ENCODE measurements at regions not wholly inside any gene's neighbourhood (a gene's known extent, or its start where the extent isn't known, plus 50 kb on each side); places are given as distances from the start of the nearest gene placed in this dataset.
"Not testable (repeated sequence)": the region's sequence is repeated elsewhere in the genome, so short reads cannot be mapped to it uniquely, and the experiment has no call there.

- H3K4me3 ChIP-seq (ENCODE audit: low read depth, low read length): no peak overlapping the region
- no peak for DNase-seq (ENCODE audit: low read depth)
Measured at GRCh38 chr1:189662190-189662589, 815.5 kb downstream of the BRINP3 start.

GRCh38 chr1:189669846-189670245 is 807.8 kb downstream of the BRINP3 start:
- H3K4me3 ChIP-seq (ENCODE audit: low read depth, low read length): no peak overlapping the region
- DNase-seq (ENCODE audit: low read depth): peak; percentile 31

- H3K4me3 ChIP-seq (ENCODE audit: low read depth, low read length): no peak overlapping the region
- DNase-seq (ENCODE audit: low read depth): no peak
Measured at GRCh38 chr1:189673217-189673616, 804.4 kb downstream of the BRINP3 start.

- DNase-seq (ENCODE audit: low read depth): no peak
- H3K4me3 ChIP-seq (ENCODE audit: low read depth, low read length): no peak overlapping the region
Measured at GRCh38 chr1:189675712-189676244, 801.9 kb downstream of the BRINP3 start.

GRCh38 chr1:189678779-189679178 is 798.9 kb downstream of the BRINP3 start:
- no peak for DNase-seq (ENCODE audit: low read depth)
- no peak overlapping the region for H3K4me3 ChIP-seq (ENCODE audit: low read depth, low read length)

GRCh38 chr1:189681252-189681919 is 796.3 kb downstream of the BRINP3 start:
- no peak overlapping the region for H3K4me3 ChIP-seq (ENCODE audit: low read depth, low read length)
- DNase-seq (ENCODE audit: low read depth): no peak

GRCh38 chr1:189682591-189682990 is 795.1 kb downstream of the BRINP3 start:
- DNase-seq (ENCODE audit: low read depth): no peak
- no peak overlapping the region for H3K4me3 ChIP-seq (ENCODE audit: low read depth, low read length)

GRCh38 chr1:189686288-189686687 is 791.4 kb downstream of the BRINP3 start:
- no peak for DNase-seq (ENCODE audit: low read depth)
- H3K4me3 ChIP-seq (ENCODE audit: low read depth, low read length): no peak overlapping the region

- no peak for DNase-seq (ENCODE audit: low read depth)
- no peak overlapping the region for H3K4me3 ChIP-seq (ENCODE audit: low read depth, low read length)
Measured at GRCh38 chr1:189693140-189693539, 784.5 kb downstream of the BRINP3 start.

- no peak for DNase-seq (ENCODE audit: low read depth)
- no peak overlapping the region for H3K4me3 ChIP-seq (ENCODE audit: low read depth, low read length)
Measured at GRCh38 chr1:189696297-189696696, 781.4 kb downstream of the BRINP3 start.

- no peak for DNase-seq (ENCODE audit: low read depth)
- H3K4me3 ChIP-seq (ENCODE audit: low read depth, low read length): no peak overlapping the region
Measured at GRCh38 chr1:189697113-189697512, 780.6 kb downstream of the BRINP3 start.

- no peak for DNase-seq (ENCODE audit: low read depth)
- no peak overlapping the region for H3K4me3 ChIP-seq (ENCODE audit: low read depth, low read length)
Measured at GRCh38 chr1:189701606-189702005, 776.1 kb downstream of the BRINP3 start.

- no peak for DNase-seq (ENCODE audit: low read depth)
- no peak overlapping the region for H3K4me3 ChIP-seq (ENCODE audit: low read depth, low read length)
Measured at GRCh38 chr1:189706594-189706993, 771.1 kb downstream of the BRINP3 start.

- H3K4me3 ChIP-seq (ENCODE audit: low read depth, low read length): no peak overlapping the region
- no peak for DNase-seq (ENCODE audit: low read depth)
Measured at GRCh38 chr1:189708674-189709073, 769.0 kb downstream of the BRINP3 start.

- DNase-seq (ENCODE audit: low read depth); H3K4me3 ChIP-seq (ENCODE audit: low read depth, low read length): not testable (repeated sequence)
Measured at GRCh38 chr1:189718147-189718795, 759.4 kb downstream of the BRINP3 start.

- DNase-seq (ENCODE audit: low read depth): no peak
- H3K4me3 ChIP-seq (ENCODE audit: low read depth, low read length): no peak overlapping the region
Measured at GRCh38 chr1:189726806-189727205, 750.9 kb downstream of the BRINP3 start.

GRCh38 chr1:189751311-189751710 is 726.4 kb downstream of the BRINP3 start:
- no peak for DNase-seq (ENCODE audit: low read depth)
- no peak overlapping the region for H3K4me3 ChIP-seq (ENCODE audit: low read depth, low read length)

GRCh38 chr1:189752461-189752995 is 725.1 kb downstream of the BRINP3 start:
- DNase-seq (ENCODE audit: low read depth): no peak
- no peak overlapping the region for H3K4me3 ChIP-seq (ENCODE audit: low read depth, low read length)

GRCh38 chr1:189755100-189755499 is 722.6 kb downstream of the BRINP3 start:
- DNase-seq (ENCODE audit: low read depth); H3K4me3 ChIP-seq (ENCODE audit: low read depth, low read length): not testable (repeated sequence)

GRCh38 chr1:189764391-189765320 is 713.0 kb downstream of the BRINP3 start:
- H3K4me3 ChIP-seq (ENCODE audit: low read depth, low read length): no peak overlapping the region
- no peak for DNase-seq (ENCODE audit: low read depth)

All from skeletal muscle cell (primary cell).